WERI-Rb-1 (cell line): ENCODE measurements at regions not wholly inside any gene's neighbourhood (a gene's known extent, or its start where the extent isn't known, plus 50 kb on each side); places are given as distances from the start of the nearest gene placed in this dataset.

Source experiments
- DNase-seq: peaks from one replicate; pipeline ENCODE4 v3.0.0-alpha.2; 2020
- H3K27ac ChIP-seq: fragments of 250-450 bp; sonication (Bioruptor Pico); 2 replicates; pipeline ENCODE4 v1.5.1; 2020; ENCODE audit warnings: mild to moderate bottlenecking, moderate library complexity
- H3K27me3 ChIP-seq: fragments of 250-450 bp; sonication (Bioruptor Pico); 2 replicates; pipeline ENCODE4 v1.5.1; 2021; ENCODE audit warnings: mild to moderate bottlenecking, low read depth, moderate library complexity; ENCODE audit not compliant: insufficient read depth, severe bottlenecking
- H3K36me3 ChIP-seq: fragments of 250-450 bp; sonication (Bioruptor Pico); 2 replicates; pipeline ENCODE4 v1.5.1; 2020; ENCODE audit warnings: mild to moderate bottlenecking, moderate library complexity
- H3K4me3 ChIP-seq: 2 replicates; pipeline ENCODE4 v1.5.1; 2011; ENCODE audit warnings: low read depth, mild to moderate bottlenecking, control low read depth, low read length
- H3K9me3 ChIP-seq: fragments of 250-450 bp; sonication (Bioruptor Pico); 2 replicates; pipeline ENCODE4 v1.5.1; 2021; ENCODE audit warnings: mild to moderate bottlenecking, moderate library complexity; ENCODE audit not compliant: severe bottlenecking
- CTCF ChIP-seq: IDR thresholded peaks from 2 replicates; pipeline ENCODE4 v1.5.1; 2011; ENCODE audit warnings: low read depth, mild to moderate bottlenecking, control low read depth, inconsistent platforms, low read length

GRCh38 chr2:225293638-225294037, 105.9 kb upstream of the NYAP2 start:
- no peak overlapping the region for H3K4me3 ChIP-seq
- no peak for DNase-seq
- H3K27ac ChIP-seq: no peak overlapping the region
- no peaks in the 10 kb centered on the region for H3K9me3 ChIP-seq
- no peaks in the 10 kb centered on the region for H3K36me3 ChIP-seq
- no peaks in the 10 kb centered on the region for H3K27me3 ChIP-seq
- no peak for TF ChIP-seq CTCF

DNA sequence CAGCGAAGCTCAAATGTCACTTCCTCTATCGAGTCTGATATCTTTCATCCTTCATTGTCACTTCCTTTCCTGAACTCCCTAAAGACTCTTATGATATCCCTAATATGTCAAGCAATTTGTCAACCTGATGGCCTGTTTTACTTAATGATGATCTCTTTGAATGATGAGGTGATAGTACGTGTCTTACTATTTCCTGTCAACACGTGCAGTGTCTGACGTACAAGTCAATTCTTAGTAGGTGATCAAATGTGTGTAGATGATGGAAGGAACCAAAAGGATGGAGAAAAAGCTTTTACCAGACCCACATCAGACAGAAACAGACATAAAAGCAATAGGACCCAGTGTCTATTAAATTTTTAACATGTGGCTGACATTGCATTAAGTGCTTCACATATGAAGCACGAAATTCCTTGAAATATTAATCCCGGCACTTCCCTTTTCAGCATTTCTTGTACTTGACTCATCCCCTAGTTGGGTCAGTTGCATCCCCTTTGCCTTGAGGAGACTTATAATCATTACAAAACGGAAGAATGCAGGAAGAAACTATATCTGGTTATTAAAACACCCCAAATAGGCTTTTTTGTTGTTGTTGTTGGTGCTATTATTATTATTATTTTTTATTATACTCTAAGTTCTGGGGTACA, 108.6 kb upstream of the NYAP2 start:
- Histone ChIP-seq H3K9me3 (no peaks in the 10 kb centered on the region), H3K36me3 (no peaks in the 10 kb centered on the region), H3K27ac (no peak overlapping the region), H3K27me3 (no peaks in the 10 kb centered on the region), H3K4me3 (no peak overlapping the region)
- no peak for TF ChIP-seq CTCF
- DNase-seq: no peak

DNA sequence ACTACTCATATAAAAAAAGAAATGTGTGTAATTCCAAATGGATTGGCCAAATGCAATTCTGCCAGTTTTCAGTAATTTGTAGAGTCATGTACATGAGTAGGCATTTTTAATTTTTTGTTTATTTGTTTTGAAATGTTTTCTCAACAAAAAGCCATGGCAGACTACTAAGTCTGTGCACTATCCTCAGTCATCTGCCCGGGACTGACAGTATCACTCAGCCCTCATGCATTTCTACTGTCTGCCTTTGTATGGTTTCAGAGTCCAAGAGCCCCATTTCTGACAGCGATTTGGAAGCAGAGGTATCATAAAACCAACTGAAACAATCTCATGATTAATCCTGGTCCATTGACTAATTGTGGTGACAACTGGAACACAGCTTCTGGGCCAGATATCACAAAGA, 109.9 kb upstream of the NYAP2 start:
- H3K27me3 ChIP-seq: no peaks in the 10 kb centered on the region

DNA sequence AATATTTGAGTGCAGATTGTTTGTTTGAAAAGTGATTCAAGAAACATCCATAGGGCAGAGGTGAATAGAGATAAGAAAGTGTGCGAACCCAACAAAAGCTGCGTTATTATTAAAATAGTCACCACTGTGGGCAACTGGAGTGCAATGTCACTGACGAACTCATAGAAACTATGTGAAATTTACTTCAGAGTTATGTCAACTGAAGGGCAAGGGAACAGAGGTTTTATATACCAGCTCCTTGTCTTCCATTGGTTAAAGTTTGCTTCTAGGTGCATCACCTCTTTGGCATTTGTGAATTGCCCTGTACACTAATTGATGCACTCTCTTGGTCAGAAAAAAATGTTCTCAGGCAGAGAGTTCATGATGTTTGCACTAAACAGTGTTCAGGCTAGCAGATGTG, 110.5 kb upstream of the NYAP2 start:
- no peak for TF ChIP-seq CTCF
- H3K27me3 ChIP-seq: no peaks in the 10 kb centered on the region
- no peaks in the 10 kb centered on the region for H3K9me3 ChIP-seq
- no peak for DNase-seq
- no peak overlapping the region for H3K4me3 ChIP-seq
- H3K27ac ChIP-seq: no peak overlapping the region
- no peaks in the 10 kb centered on the region for H3K36me3 ChIP-seq

More for the DNA sequence above, 109.9 kb upstream of the NYAP2 start:
- Histone ChIP-seq H3K4me3 (no peak overlapping the region), H3K36me3 (no peaks in the 10 kb centered on the region), H3K9me3 (no peaks in the 10 kb centered on the region), H3K27ac (no peak overlapping the region)
- TF ChIP-seq CTCF: no peak
- no peak for DNase-seq

GRCh38 chr2:225282858-225283710, 116.4 kb upstream of the NYAP2 start:
- peak; percentile 23 for DNase-seq
- H3K27me3 ChIP-seq: no peaks in the 10 kb centered on the region
- no peak overlapping the region for H3K27ac ChIP-seq
- no peaks in the 10 kb centered on the region for H3K36me3 ChIP-seq
- H3K9me3 ChIP-seq: no peaks in the 10 kb centered on the region
- no peak overlapping the region for H3K4me3 ChIP-seq
- peak; percentile 86 for TF ChIP-seq CTCF

DNA sequence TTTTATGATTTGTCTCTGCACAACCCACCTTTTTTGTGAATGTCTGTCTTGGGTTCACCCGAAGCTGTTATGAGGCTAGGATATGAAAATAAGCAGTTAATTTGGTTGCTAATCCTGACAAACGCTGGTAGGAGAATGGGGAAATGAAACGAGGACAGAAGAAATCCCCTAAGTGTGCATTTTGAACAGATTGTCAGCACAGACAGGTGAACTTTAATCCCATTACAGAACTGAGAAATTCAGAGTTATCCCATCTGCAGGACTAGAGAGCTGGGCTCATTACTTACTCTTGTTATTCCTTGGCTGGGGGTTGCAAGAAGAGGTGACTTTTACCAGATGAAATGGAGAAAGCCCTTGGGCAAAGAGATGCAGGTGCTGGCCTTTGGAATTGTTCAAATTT, 123.3 kb upstream of the NYAP2 start:
- Histone ChIP-seq H3K27ac (no peak overlapping the region), H3K9me3 (no peaks in the 10 kb centered on the region), H3K4me3 (no peak overlapping the region), H3K27me3 (no peaks in the 10 kb centered on the region), H3K36me3 (no peaks in the 10 kb centered on the region)
- TF ChIP-seq CTCF: no peak
- DNase-seq: peak; percentile 13
